Naive thymus-derived CD4-positive, alpha-beta T cell (primary cell): ENCODE measurements at regions not wholly inside any gene's neighbourhood (a gene's known extent, or its start where the extent isn't known, plus 50 kb on each side); places are given as distances from the start of the nearest gene placed in this dataset.

ENCODE experiments used
- ATAC-seq: fragments of 150-1000 bp; cut with Tn5 transposase; 2 replicates; pipeline ENCODE4 v1.10.0; 2021; ENCODE audit warnings: mild to moderate bottlenecking, moderate library complexity
- CTCF ChIA-PET: fragments of 350-600 bp; sonication (Branson Sonifier 250); formaldehyde crosslinking; loops from one replicate; lab custom pipeline; 2021; ENCODE audit warnings: antibody characterized with exemption; lab: Charles Lee
- POLR2A ChIA-PET: fragments of 350-600 bp; sonication (Branson Sonifier 250); formaldehyde crosslinking; loops from one replicate; lab custom pipeline; 2021; ENCODE audit warnings: antibody characterized with exemption, inconsistent platforms; lab: Charles Lee
- DNase-seq, 9 donors: peaks; one replicate each; pipeline versions ENCODE4 v3.0.0 to v3.0.0-alpha.2; 2020 to 2022; ENCODE audit warnings: mixed read lengths in 1 of 9
- H3K27ac ChIP-seq: one replicate; pipeline ENCODE4 v1.7.0; 2013; ENCODE audit warnings: mild to moderate bottlenecking, low read depth, low read length, moderate library complexity
- H3K27me3 ChIP-seq, 2 donors: one replicate each; pipeline ENCODE4 v1.7.0; 2013; ENCODE audit warnings: low read length in 2 of 2, mild to moderate bottlenecking in 2 of 2, moderate library complexity in 2 of 2; ENCODE audit not compliant: control insufficient read depth in 2 of 2, insufficient read depth in 2 of 2
- H3K36me3 ChIP-seq, 3 experiments: 1 replicate in 2 of 3; 2 replicates in 1 of 3; pipeline ENCODE4 v1.7.0; 2013; ENCODE audit warnings: low read length in 3 of 3, mild to moderate bottlenecking in 3 of 3, moderate library complexity in 1 of 3; ENCODE audit not compliant: insufficient read depth in 3 of 3, control insufficient read depth in 2 of 3
- H3K4me1 ChIP-seq, 2 donors: one replicate each; pipeline ENCODE4 v1.7.0; 2013; ENCODE audit warnings: low read length in 2 of 2, mild to moderate bottlenecking in 2 of 2, moderate library complexity in 1 of 2; ENCODE audit not compliant: control insufficient read depth in 2 of 2, insufficient read depth in 2 of 2
- H3K4me3 ChIP-seq: 2 replicates; pipeline ENCODE4 v1.7.0; 2013; ENCODE audit warnings: mild to moderate bottlenecking, low read length
- H3K9me3 ChIP-seq, 3 experiments: 1 replicate in 2 of 3; 2 replicates in 1 of 3; pipeline ENCODE4 v1.7.0; 2013; ENCODE audit warnings: low read length in 3 of 3; ENCODE audit not compliant: control insufficient read depth in 2 of 3
- H3K27ac Mint-ChIP-seq, 9 donors: one replicate each; pipeline ENCODE4 v1.8.0; 2020 to 2022; ENCODE audit warnings: mixed read lengths in 9 of 9, mild to moderate bottlenecking in 8 of 9, moderate library complexity in 5 of 9, inconsistent platforms in 2 of 9
- H3K27me3 Mint-ChIP-seq, 5 donors: one replicate each; pipeline ENCODE4 v1.8.0; 2021 to 2022; ENCODE audit warnings: mixed read lengths in 5 of 5, mild to moderate bottlenecking in 1 of 5
- H3K36me3 Mint-ChIP-seq, 5 donors: one replicate each; pipeline ENCODE4 v1.8.0; 2020 to 2022; ENCODE audit warnings: mixed read lengths in 5 of 5, mild to moderate bottlenecking in 3 of 5, inconsistent platforms in 1 of 5
- H3K4me1 Mint-ChIP-seq, 7 donors: one replicate each; pipeline ENCODE4 v1.8.0; 2020 to 2022; ENCODE audit warnings: mixed read lengths in 7 of 7, mild to moderate bottlenecking in 3 of 7, inconsistent platforms in 1 of 7
- H3K4me3 Mint-ChIP-seq, 10 donors: one replicate each; pipeline ENCODE4 v1.8.0; 2020 to 2022; ENCODE audit warnings: mild to moderate bottlenecking in 10 of 10, mixed read lengths in 10 of 10, moderate library complexity in 6 of 10, inconsistent platforms in 2 of 10
- H3K9me3 Mint-ChIP-seq, 11 donors: one replicate each; pipeline ENCODE4 v1.8.0; 2020 to 2022; ENCODE audit warnings: mixed read lengths in 11 of 11, mild to moderate bottlenecking in 4 of 11, inconsistent platforms in 1 of 11, moderate library complexity in 1 of 11
- intact Hi-C, 2 donors: fragments of 100-400 bp; cut with micrococcal nuclease; formaldehyde crosslinking; loops; one replicate each; pipeline ENCODE4 v1.15.1; 2023

DNA sequence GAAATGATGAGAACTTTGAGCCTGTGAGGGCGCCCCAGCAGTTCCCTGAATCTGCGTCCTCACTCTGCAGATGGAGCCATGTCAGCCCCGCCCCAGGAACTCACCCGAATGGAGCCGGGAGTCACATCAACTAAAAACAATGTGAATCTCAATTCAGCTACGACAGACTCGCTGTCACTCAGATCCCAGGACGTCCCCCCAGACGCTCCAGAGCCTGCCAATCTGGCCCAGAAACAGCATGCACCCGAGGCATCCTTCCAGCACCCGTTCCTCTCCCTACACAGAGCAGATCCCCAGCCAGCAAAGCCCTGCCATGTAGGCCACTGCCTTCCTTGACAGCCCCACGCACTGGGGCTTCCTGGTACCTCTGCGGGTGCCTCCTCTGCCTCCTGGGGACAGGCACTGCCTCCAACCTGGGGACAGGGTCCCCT lies 248.0 kb downstream of the TTLL2 start:
- no peak overlapping the region for H3K4me3 Mint-ChIP-seq

DNA sequence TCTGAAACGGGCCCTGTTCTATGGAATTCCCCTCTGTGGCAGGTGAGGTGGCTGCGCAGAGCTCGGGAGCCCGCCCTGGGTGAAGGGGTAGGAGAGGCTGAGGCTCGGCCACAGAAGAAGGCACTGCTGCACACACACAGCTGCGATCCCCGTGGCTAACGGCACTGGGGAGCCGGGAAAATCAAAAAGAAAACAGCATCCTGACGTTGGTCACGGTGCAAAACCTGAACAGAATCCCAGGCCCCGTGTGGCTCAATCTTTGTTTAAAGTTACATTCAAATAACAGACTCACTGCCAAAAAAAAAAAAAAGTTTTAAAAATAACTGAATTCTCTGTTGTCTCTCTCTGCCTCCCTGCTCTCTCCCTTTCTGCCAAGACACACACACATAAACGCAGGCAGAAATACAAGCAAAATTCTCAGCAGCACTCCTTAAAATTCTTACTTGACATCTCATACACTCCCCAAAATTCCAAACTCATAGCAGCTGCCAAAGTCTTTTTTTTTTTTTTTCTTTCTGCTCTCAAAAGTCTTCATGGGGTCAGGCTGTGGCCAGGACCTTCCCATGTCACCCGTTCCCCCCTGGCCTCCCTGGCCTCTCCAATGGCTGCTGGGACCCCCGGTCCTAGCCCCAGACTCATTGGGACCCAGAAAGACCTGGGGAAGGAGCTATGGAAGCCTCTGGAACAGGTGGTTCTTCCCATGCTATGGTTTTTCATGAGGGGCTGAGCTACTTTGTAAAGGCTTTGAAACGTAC lies 248.8 kb downstream of the TTLL2 start:
- no peaks in the 10 kb centered on the region for H3K9me3 ChIP-seq
- Mint-ChIP-seq H3K27me3 (peaks cover 0 to 24% (median 2%) of the 10 kb centered on the region in 5 donors), H3K36me3 (no peaks in the 10 kb centered on the region), H3K9me3 (peaks cover 0 to 1% (median 0%) of the 10 kb centered on the region in 11 donors), H3K27ac (peak overlapping the region in 1 of 9 donors; percentile 37), H3K4me1 (no peaks in the 10 kb centered on the region), H3K4me3 (no peak overlapping the region)
- ATAC-seq (no peak), DNase-seq (no peak)
- CTCF ChIA-PET, result no interaction called here
- POLR2A ChIA-PET, result no interaction called here
- H3K27ac ChIP-seq, result no peak overlapping the region
- H3K27me3 ChIP-seq, result no peaks in the 10 kb centered on the region
- H3K36me3 ChIP-seq, result no peaks in the 10 kb centered on the region
- H3K4me3 ChIP-seq, result no peak overlapping the region
- intact Hi-C loops, result no loop called here
- H3K4me1 ChIP-seq, result no peaks in the 10 kb centered on the region

More for the DNA sequence above, 248.0 kb downstream of the TTLL2 start:
- ChIA-PET POLR2A (no interaction called here), CTCF (no interaction called here)
- intact Hi-C loops, result no loop called here
- Mint-ChIP-seq H3K4me1 (no peaks in the 10 kb centered on the region), H3K27ac (peak overlapping the region in 1 of 9 donors; percentile 62), H3K36me3 (no peaks in the 10 kb centered on the region), H3K9me3 (peaks cover 0 to 1% (median 0%) of the 10 kb centered on the region in 11 donors), H3K27me3 (peaks cover 0 to 17% (median 0%) of the 10 kb centered on the region in 5 donors)
- DNase-seq (no peak), ATAC-seq (no peak)
- H3K4me1 ChIP-seq, result no peaks in the 10 kb centered on the region
- H3K27ac ChIP-seq, result no peak overlapping the region
- H3K36me3 ChIP-seq, result no peaks in the 10 kb centered on the region
- no peak overlapping the region for H3K4me3 ChIP-seq
- no peaks in the 10 kb centered on the region for H3K9me3 ChIP-seq
- no peaks in the 10 kb centered on the region for H3K27me3 ChIP-seq

DNA sequence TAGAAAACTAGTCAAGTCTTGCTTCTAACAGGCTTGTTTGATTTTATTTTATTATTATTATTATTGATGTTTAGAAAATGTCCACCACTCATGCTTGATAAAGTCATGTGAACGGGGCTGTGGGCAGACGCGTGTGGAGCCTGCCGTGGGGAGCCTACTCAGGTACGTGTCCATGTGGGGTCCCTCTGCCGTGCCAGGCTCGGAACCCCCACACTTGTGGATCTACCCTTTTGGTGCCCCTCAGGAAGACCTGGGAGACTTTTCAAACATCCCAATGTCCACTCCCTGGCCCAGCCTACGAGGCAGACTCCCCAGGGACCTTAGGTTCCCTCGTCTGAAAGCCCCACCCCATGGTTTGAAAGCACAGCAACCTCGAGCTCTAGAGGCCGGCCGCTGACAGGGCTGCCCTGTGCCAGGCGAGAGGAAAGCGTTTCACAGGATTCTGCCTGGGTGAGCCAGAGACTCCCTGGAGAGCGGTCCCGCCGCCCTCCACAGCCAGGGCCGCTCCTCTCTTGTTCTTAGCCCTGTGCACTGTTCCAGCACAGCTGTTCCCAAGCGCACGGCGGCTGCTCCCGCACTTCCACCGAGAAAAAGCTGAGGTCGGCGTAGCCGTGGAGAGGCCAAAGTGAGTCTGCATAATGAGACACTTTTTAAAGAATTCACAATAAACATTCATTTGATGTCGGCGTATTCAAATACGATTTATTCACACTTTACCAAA lies 249.7 kb downstream of the TTLL2 start:
- no peaks in the 10 kb centered on the region for H3K4me1 ChIP-seq
- ChIA-PET CTCF (no interaction called here), POLR2A (no interaction called here)
- H3K9me3 Mint-ChIP-seq, result peaks cover 0 to 3% (median 0%) of the 10 kb centered on the region in 11 donors
- no peak overlapping the region for H3K27ac Mint-ChIP-seq
- intact Hi-C loops, result no loop called here
- no peaks in the 10 kb centered on the region for H3K4me1 Mint-ChIP-seq
- H3K27me3 ChIP-seq, result no peaks in the 10 kb centered on the region
- no peaks in the 10 kb centered on the region for H3K9me3 ChIP-seq
- no peak overlapping the region for H3K27ac ChIP-seq
- peaks cover 0 to 24% (median 7%) of the 10 kb centered on the region in 5 donors for H3K27me3 Mint-ChIP-seq
- H3K4me3 ChIP-seq, result no peak overlapping the region
- DNase-seq (no peak), ATAC-seq (no peak)
- H3K4me3 Mint-ChIP-seq, result no peak overlapping the region
- H3K36me3 ChIP-seq, result no peaks in the 10 kb centered on the region
- no peaks in the 10 kb centered on the region for H3K36me3 Mint-ChIP-seq

DNA sequence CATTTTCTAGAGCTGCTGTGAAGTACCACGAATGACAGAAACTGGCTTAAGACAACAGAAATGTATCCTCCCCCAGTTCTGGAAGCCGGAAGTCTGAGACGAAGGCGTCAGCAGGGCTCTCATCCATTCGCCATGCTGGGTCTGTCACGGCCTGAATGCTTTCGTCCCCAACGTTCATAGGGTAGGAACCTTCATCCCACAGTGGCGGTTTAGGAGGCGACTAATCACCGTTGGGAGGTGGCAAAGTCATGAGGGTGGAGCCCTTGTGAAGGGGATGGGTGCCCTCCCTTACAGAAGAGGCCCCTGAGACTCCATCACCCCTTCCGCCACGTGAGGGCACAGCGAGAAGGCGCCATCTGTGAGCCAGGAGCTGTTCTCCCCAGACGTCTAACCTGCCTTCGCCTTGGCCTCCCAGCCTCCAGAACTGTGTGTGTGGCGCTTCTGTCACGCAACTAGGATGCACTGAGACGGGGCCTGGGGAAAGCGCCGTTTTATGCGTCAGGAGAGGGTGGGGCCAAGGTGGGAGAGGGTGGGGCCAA lies 250.3 kb downstream of the TTLL2 start:
- Histone ChIP-seq H3K4me1 (no peaks in the 10 kb centered on the region), H3K36me3 (no peaks in the 10 kb centered on the region), H3K27ac (no peak overlapping the region), H3K27me3 (no peaks in the 10 kb centered on the region), H3K4me3 (no peak overlapping the region), H3K9me3 (no peaks in the 10 kb centered on the region)
- Mint-ChIP-seq H3K9me3 (peaks cover 0 to 5% (median 0%) of the 10 kb centered on the region in 11 donors), H3K4me3 (no peak overlapping the region), H3K27me3 (peaks cover 0 to 24% (median 9%) of the 10 kb centered on the region in 5 donors), H3K4me1 (no peaks in the 10 kb centered on the region), H3K27ac (no peak overlapping the region), H3K36me3 (no peaks in the 10 kb centered on the region)
- ATAC-seq (no peak), DNase-seq (no peak)
- POLR2A ChIA-PET, result no interaction called here
- CTCF ChIA-PET, result no interaction called here
- intact Hi-C loops, result no loop called here

DNA sequence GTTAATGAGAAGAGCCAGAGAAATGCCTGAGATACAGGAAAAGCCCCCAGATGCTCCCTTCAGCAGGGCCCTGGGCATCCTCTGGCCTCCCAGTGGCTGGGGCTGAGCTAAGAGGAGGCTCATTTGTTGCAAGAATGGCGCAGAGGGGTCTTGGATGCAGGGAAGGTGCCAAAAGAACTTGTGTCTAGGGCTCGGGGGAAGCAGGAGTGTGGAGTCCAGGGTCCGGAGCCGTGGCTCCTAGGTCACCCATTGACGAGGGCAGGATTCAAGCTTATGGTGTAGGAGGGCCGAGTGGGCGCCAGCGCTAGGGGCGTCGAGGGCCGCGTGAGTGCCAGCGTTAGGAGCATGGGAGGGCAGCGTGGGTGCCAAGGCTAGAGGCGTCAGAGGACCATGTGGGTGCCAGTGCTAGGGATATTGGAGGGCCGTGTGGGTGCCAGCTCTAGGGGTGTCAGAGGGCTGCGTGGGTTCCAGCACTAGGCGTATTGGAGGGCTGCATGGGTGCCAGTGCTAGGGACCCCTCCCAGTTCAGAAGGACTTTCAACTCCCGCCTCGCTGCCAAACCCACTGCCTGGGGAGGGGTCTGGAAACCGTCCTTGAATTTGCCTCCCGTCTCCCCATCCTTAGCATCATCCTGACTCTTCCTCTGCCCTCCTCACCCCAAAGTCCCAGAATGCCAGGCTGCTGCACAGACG lies 250.5 kb upstream of the AFDN start:
- no peak overlapping the region for H3K27ac ChIP-seq
- H3K27me3 Mint-ChIP-seq, result peaks cover 0 to 17% (median 13%) of the 10 kb centered on the region in 5 donors
- no peaks in the 10 kb centered on the region for H3K36me3 Mint-ChIP-seq
- H3K27ac Mint-ChIP-seq, result no peak overlapping the region
- intact Hi-C loops, result no loop called here
- H3K4me3 ChIP-seq, result no peak overlapping the region
- no peaks in the 10 kb centered on the region for H3K4me1 ChIP-seq
- CTCF ChIA-PET, result no interaction called here
- no peaks in the 10 kb centered on the region for H3K27me3 ChIP-seq
- peaks cover 0 to 5% (median 0%) of the 10 kb centered on the region in 11 donors for H3K9me3 Mint-ChIP-seq
- DNase-seq (no peak), ATAC-seq (peak; percentile 15)
- H3K36me3 ChIP-seq, result no peaks in the 10 kb centered on the region
- no peaks in the 10 kb centered on the region for H3K9me3 ChIP-seq
- POLR2A ChIA-PET, result no interaction called here
- no peak overlapping the region for H3K4me3 Mint-ChIP-seq
- no peaks in the 10 kb centered on the region for H3K4me1 Mint-ChIP-seq

DNA sequence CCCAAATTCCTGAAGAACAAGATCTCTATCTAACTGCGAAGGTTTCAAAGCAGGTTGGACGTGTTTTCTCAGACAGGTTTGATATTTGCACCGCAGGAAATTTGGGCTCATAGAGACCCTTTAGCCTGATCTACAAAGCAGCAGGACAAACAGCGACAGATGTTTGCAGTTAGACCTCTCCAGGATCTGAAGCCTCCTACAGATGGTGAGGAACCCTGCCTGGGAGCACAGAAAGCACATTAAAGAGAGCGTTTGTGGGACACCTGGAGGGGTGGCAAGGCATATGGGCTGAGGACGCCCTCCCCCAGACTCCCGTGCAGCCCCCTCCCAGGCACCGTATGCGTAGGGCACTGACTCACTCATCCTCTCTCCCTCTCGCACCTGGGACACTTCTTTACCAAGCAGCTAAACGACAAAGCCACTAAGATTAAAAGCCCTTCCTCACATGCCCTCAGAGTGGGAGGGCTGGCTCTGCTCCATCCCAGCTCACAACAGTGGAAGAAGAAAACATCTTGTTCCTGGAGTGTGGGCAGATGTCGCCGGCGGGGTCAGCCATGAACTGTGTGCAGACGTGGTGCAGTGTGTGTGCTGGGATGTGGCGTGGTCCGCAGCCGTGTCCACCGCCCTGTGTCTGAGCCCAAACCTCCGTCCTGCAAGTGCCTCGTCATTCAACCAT lies 249.7 kb upstream of the AFDN start:
- Mint-ChIP-seq H3K9me3 (peaks cover 0 to 5% (median 0%) of the 10 kb centered on the region in 11 donors), H3K27ac (no peak overlapping the region), H3K27me3 (peaks cover 0 to 16% (median 13%) of the 10 kb centered on the region in 5 donors), H3K4me1 (no peaks in the 10 kb centered on the region), H3K4me3 (no peak overlapping the region), H3K36me3 (no peaks in the 10 kb centered on the region)
- DNase-seq (no peak), ATAC-seq (no peak)
- POLR2A ChIA-PET, result no interaction called here
- Histone ChIP-seq H3K27ac (no peak overlapping the region), H3K36me3 (no peaks in the 10 kb centered on the region), H3K9me3 (no peaks in the 10 kb centered on the region), H3K4me3 (no peak overlapping the region), H3K4me1 (no peaks in the 10 kb centered on the region), H3K27me3 (no peaks in the 10 kb centered on the region)
- intact Hi-C loops, result no loop called here
- CTCF ChIA-PET, result no interaction called here
